ENCODE measurements at regions not wholly inside any gene's neighbourhood (a gene's known extent, or its start where the extent isn't known, plus 50 kb on each side); places are given as distances from the start of the nearest gene placed in this dataset.

DNA sequence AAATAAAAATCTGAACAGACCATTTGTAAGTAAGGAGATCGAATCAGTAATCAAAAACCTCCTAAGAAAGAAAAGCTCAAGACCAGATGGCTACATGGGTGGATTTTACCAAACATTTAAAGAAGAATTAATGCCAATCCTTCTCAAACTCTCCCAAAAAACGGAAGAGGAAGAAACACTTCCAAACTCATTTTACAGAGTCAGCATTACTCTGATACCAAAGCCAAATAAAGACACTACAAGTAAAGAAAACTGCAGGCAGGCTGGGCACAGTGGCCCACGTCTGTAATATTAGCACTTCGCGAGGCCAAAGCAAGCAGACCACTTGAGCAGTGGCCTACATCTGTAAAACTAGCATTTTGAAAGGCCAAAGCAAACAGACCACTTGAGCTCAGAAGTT, 159.8 kb downstream of the DPY19L2 start:
- no peak overlapping the region for H2AFZ ChIP-seq (ENCODE audit: insufficient read depth, low read length, poor library complexity)
- no peak overlapping the region for H2BK120ac ChIP-seq (ENCODE audit: insufficient read depth, low read length, poor library complexity)
- no CpG with 5 or more reads among the region's 5 CpGs for WGBS (ENCODE audit: extremely low coverage, insufficient coverage, insufficient read length)
- H3K4me3 ChIP-seq (ENCODE audit: low read depth, low read length), result no peak overlapping the region
- no peak overlapping the region for H3K23ac ChIP-seq (ENCODE audit: low read length)
- H3K9ac ChIP-seq (ENCODE audit: low read length), result no peak overlapping the region
- H3K9me3 ChIP-seq (ENCODE audit: insufficient read depth, low read depth, low read length), result peaks cover 2% of the 10 kb centered on the region
- no peaks in the 10 kb centered on the region for H3K79me2 ChIP-seq (ENCODE audit: control insufficient read depth, insufficient read depth, low read length, poor library complexity)
- H2BK12ac ChIP-seq (ENCODE audit: low read length), result no peak overlapping the region
- no peaks in the 10 kb centered on the region for H3K36me3 ChIP-seq (ENCODE audit: control insufficient read depth in 1 of 2, insufficient read depth in 2 of 2, low read length in 2 of 2)
- H3K4me1 ChIP-seq (ENCODE audit: control insufficient read depth in 1 of 2, insufficient read depth in 2 of 2, low read length in 2 of 2), result no peaks in the 10 kb centered on the region
- H4K12ac ChIP-seq (ENCODE audit: low read depth, low read length), result no peak overlapping the region
- H3K18ac ChIP-seq (ENCODE audit: low read length), result no peak overlapping the region
- H3K79me1 ChIP-seq (ENCODE audit: low read length), result no peaks in the 10 kb centered on the region
- H3K14ac ChIP-seq (ENCODE audit: low read length), result no peak overlapping the region
- no peaks in the 10 kb centered on the region for H3K27me3 ChIP-seq (ENCODE audit: insufficient read depth, low read length)
- H4K91ac ChIP-seq (ENCODE audit: low read depth, low read length), result no peak overlapping the region
- DNase-seq, result no peak
- no peak overlapping the region for H3K27ac ChIP-seq (ENCODE audit: low read depth, low read length)
- H3K4me2 ChIP-seq (ENCODE audit: low read length), result no peak overlapping the region
- H4K8ac ChIP-seq (ENCODE audit: low read depth, low read length), result no peak overlapping the region
- no peak overlapping the region for H2BK5ac ChIP-seq (ENCODE audit: low read depth, low read length, poor library complexity)
- no peak overlapping the region for H2AK5ac ChIP-seq (ENCODE audit: low read length)
- no peak overlapping the region for H3K4ac ChIP-seq (ENCODE audit: low read depth, low read length)

GRCh38 chr12:63499567-63499966, 168.7 kb downstream of the DPY19L2 start:
- Histone ChIP-seq H4K8ac (ENCODE audit: low read depth, low read length) (no peak overlapping the region), H3K36me3 (ENCODE audit: control insufficient read depth in 1 of 2, insufficient read depth in 2 of 2, low read length in 2 of 2) (no peaks in the 10 kb centered on the region)

GRCh38 chr12:63498239-63498638, 170.1 kb downstream of the DPY19L2 start:
- H2BK12ac ChIP-seq (ENCODE audit: low read length), result no peak overlapping the region
- H3K36me3 ChIP-seq (ENCODE audit: control insufficient read depth in 1 of 2, insufficient read depth in 2 of 2, low read length in 2 of 2), result no peaks in the 10 kb centered on the region
- no peak overlapping the region for H3K18ac ChIP-seq (ENCODE audit: low read length)
- no peak overlapping the region for H4K8ac ChIP-seq (ENCODE audit: low read depth, low read length)
- no peak overlapping the region for H3K23ac ChIP-seq (ENCODE audit: low read length)
- H3K27me3 ChIP-seq (ENCODE audit: insufficient read depth, low read length), result no peaks in the 10 kb centered on the region
- no peaks in the 10 kb centered on the region for H3K4me1 ChIP-seq (ENCODE audit: control insufficient read depth in 1 of 2, insufficient read depth in 2 of 2, low read length in 2 of 2)
- no peak overlapping the region for H3K4me3 ChIP-seq (ENCODE audit: low read depth, low read length)
- H3K79me2 ChIP-seq (ENCODE audit: control insufficient read depth, insufficient read depth, low read length, poor library complexity), result peaks cover 2% of the 10 kb centered on the region
- no peak overlapping the region for H3K4ac ChIP-seq (ENCODE audit: low read depth, low read length)
- DNase-seq, result no peak
- no peak overlapping the region for H3K27ac ChIP-seq (ENCODE audit: low read depth, low read length)
- no peak overlapping the region for H2AK5ac ChIP-seq (ENCODE audit: low read length)
- no peaks in the 10 kb centered on the region for H3K79me1 ChIP-seq (ENCODE audit: low read length)
- H2BK5ac ChIP-seq (ENCODE audit: low read depth, low read length, poor library complexity), result no peak overlapping the region
- H3K14ac ChIP-seq (ENCODE audit: low read length), result no peak overlapping the region
- no peak overlapping the region for H4K91ac ChIP-seq (ENCODE audit: low read depth, low read length)
- H2BK120ac ChIP-seq (ENCODE audit: insufficient read depth, low read length, poor library complexity), result no peak overlapping the region
- H3K9ac ChIP-seq (ENCODE audit: low read length), result no peak overlapping the region
- no peak overlapping the region for H4K12ac ChIP-seq (ENCODE audit: low read depth, low read length)
- no peak overlapping the region for H2AFZ ChIP-seq (ENCODE audit: insufficient read depth, low read length, poor library complexity)
- H3K4me2 ChIP-seq (ENCODE audit: low read length), result no peak overlapping the region
- H3K9me3 ChIP-seq (ENCODE audit: insufficient read depth, low read depth, low read length), result peaks cover 2% of the 10 kb centered on the region

More at GRCh38 chr12:63499567-63499966, 168.7 kb downstream of the DPY19L2 start:
- H3K9ac ChIP-seq (ENCODE audit: low read length), result no peak overlapping the region
- H4K12ac ChIP-seq (ENCODE audit: low read depth, low read length), result no peak overlapping the region
- no peak overlapping the region for H2BK12ac ChIP-seq (ENCODE audit: low read length)
- H2BK5ac ChIP-seq (ENCODE audit: low read depth, low read length, poor library complexity), result no peak overlapping the region
- H2AFZ ChIP-seq (ENCODE audit: insufficient read depth, low read length, poor library complexity), result no peak overlapping the region
- H3K27ac ChIP-seq (ENCODE audit: low read depth, low read length), result no peak overlapping the region
- H3K14ac ChIP-seq (ENCODE audit: low read length), result no peak overlapping the region
- no peaks in the 10 kb centered on the region for H3K79me1 ChIP-seq (ENCODE audit: low read length)
- no peak overlapping the region for H3K4ac ChIP-seq (ENCODE audit: low read depth, low read length)
- no peak overlapping the region for H2AK5ac ChIP-seq (ENCODE audit: low read length)
- no peaks in the 10 kb centered on the region for H3K9me3 ChIP-seq (ENCODE audit: insufficient read depth, low read depth, low read length)
- no peak for DNase-seq
- no peak overlapping the region for H2BK120ac ChIP-seq (ENCODE audit: insufficient read depth, low read length, poor library complexity)
- H3K79me2 ChIP-seq (ENCODE audit: control insufficient read depth, insufficient read depth, low read length, poor library complexity), result peaks cover 2% of the 10 kb centered on the region
- no CpG with 5 or more reads among the region's 6 CpGs for WGBS (ENCODE audit: extremely low coverage, insufficient coverage, insufficient read length)
- no peak overlapping the region for H3K4me3 ChIP-seq (ENCODE audit: low read depth, low read length)
- H3K4me1 ChIP-seq (ENCODE audit: control insufficient read depth in 1 of 2, insufficient read depth in 2 of 2, low read length in 2 of 2), result no peaks in the 10 kb centered on the region
- no peak overlapping the region for H3K4me2 ChIP-seq (ENCODE audit: low read length)
- no peaks in the 10 kb centered on the region for H3K27me3 ChIP-seq (ENCODE audit: insufficient read depth, low read length)
- no peak overlapping the region for H4K91ac ChIP-seq (ENCODE audit: low read depth, low read length)
- H3K23ac ChIP-seq (ENCODE audit: low read length), result no peak overlapping the region
- no peak overlapping the region for H3K18ac ChIP-seq (ENCODE audit: low read length)

- Histone ChIP-seq H3K9ac (ENCODE audit: low read length) (no peak overlapping the region), H2BK120ac (ENCODE audit: insufficient read depth, low read length, poor library complexity) (no peak overlapping the region), H3K36me3 (ENCODE audit: control insufficient read depth in 1 of 2, insufficient read depth in 2 of 2, low read length in 2 of 2) (no peaks in the 10 kb centered on the region), H3K27ac (ENCODE audit: low read depth, low read length) (no peak overlapping the region), H3K27me3 (ENCODE audit: insufficient read depth, low read length) (no peaks in the 10 kb centered on the region), H3K4me1 (ENCODE audit: control insufficient read depth in 1 of 2, insufficient read depth in 2 of 2, low read length in 2 of 2) (no peaks in the 10 kb centered on the region), H2AK5ac (ENCODE audit: low read length) (no peak overlapping the region), H4K8ac (ENCODE audit: low read depth, low read length) (no peak overlapping the region), H3K18ac (ENCODE audit: low read length) (no peak overlapping the region), H2AFZ (ENCODE audit: insufficient read depth, low read length, poor library complexity) (no peak overlapping the region), H4K12ac (ENCODE audit: low read depth, low read length) (no peak overlapping the region), H3K4me3 (ENCODE audit: low read depth, low read length) (no peak overlapping the region), H3K23ac (ENCODE audit: low read length) (no peak overlapping the region), H2BK5ac (ENCODE audit: low read depth, low read length, poor library complexity) (no peak overlapping the region), H3K14ac (ENCODE audit: low read length) (no peak overlapping the region), H4K91ac (ENCODE audit: low read depth, low read length) (no peak overlapping the region), H2BK12ac (ENCODE audit: low read length) (no peak overlapping the region), H3K9me3 (ENCODE audit: insufficient read depth, low read depth, low read length) (peaks cover 2% of the 10 kb centered on the region), H3K4ac (ENCODE audit: low read depth, low read length) (no peak overlapping the region), H3K79me2 (ENCODE audit: control insufficient read depth, insufficient read depth, low read length, poor library complexity) (peaks cover 2% of the 10 kb centered on the region), H3K79me1 (ENCODE audit: low read length) (no peaks in the 10 kb centered on the region), H3K4me2 (ENCODE audit: low read length) (no peak overlapping the region)
- no CpG with 5 or more reads among the region's 2 CpGs for WGBS (ENCODE audit: extremely low coverage, insufficient coverage, insufficient read length)
- no peak for DNase-seq
Measured at GRCh38 chr12:63496654-63497053, 171.6 kb downstream of the DPY19L2 start.
